ENCODE measurements at regions not wholly inside any gene's neighbourhood (a gene's known extent, or its start where the extent isn't known, plus 50 kb on each side); places are given as distances from the start of the nearest gene placed in this dataset.

GRCh38 chr5:96081276-96081858 is 119.7 kb upstream of the ELL2 start:
- TF ChIP-seq REST (IDR thresholded peaks at IDR 0.05; ENCODE audit: insufficient replicate concordance, low read depth) (no peak), SPI1 (IDR thresholded peaks at IDR 0.05; ENCODE audit: borderline replicate concordance, low read depth) (no peak), GABPA (IDR thresholded peaks at IDR 0.05; ENCODE audit: low read depth) (no peak), CTCF (IDR thresholded peaks at IDR 0.05; ENCODE audit: insufficient read depth, low read length) (no peak)
- H3K27me3 ChIP-seq (ENCODE audit: insufficient read depth, poor library complexity, severe bottlenecking), result no peaks in the 10 kb centered on the region
- H3K4me3 ChIP-seq (replicated peaks; ENCODE audit: insufficient read depth, low read length), result no peak overlapping the region
- H3K27ac ChIP-seq (replicated peaks), result no peak overlapping the region
- no peak for DNase-seq (ENCODE audit: low read depth in 1 of 2, low spot score in 1 of 2)

- Histone ChIP-seq H3K27me3 (ENCODE audit: insufficient read depth, poor library complexity, severe bottlenecking) (no peaks in the 10 kb centered on the region), H3K27ac (replicated peaks) (no peak overlapping the region), H3K4me3 (replicated peaks; ENCODE audit: insufficient read depth, low read length) (no peak overlapping the region)
- no peak for DNase-seq (ENCODE audit: low read depth in 1 of 2, low spot score in 1 of 2)
- TF ChIP-seq CTCF (IDR thresholded peaks at IDR 0.05; ENCODE audit: insufficient read depth, low read length) (no peak), POLR2AphosphoS5 (IDR thresholded peaks at IDR 0.05; ENCODE audit: low read depth) (no peak), REST (IDR thresholded peaks at IDR 0.05; ENCODE audit: insufficient replicate concordance, low read depth) (no peak), SPI1 (IDR thresholded peaks at IDR 0.05; ENCODE audit: borderline replicate concordance, low read depth) (no peak), GABPA (IDR thresholded peaks at IDR 0.05; ENCODE audit: low read depth) (no peak)
Measured at GRCh38 chr5:96080557-96080956, 118.9 kb upstream of the ELL2 start.

- TF ChIP-seq SPI1 (IDR thresholded peaks at IDR 0.05; ENCODE audit: borderline replicate concordance, low read depth) (no peak), CTCF (IDR thresholded peaks at IDR 0.05; ENCODE audit: insufficient read depth, low read length) (no peak)
- H3K4me3 ChIP-seq (replicated peaks; ENCODE audit: insufficient read depth, low read length), result no peak overlapping the region
Measured at GRCh38 chr5:96079962-96080361, 118.3 kb upstream of the ELL2 start.

GRCh38 chr5:96079075-96079474 is 117.4 kb upstream of the ELL2 start:
- no peak for TF ChIP-seq REST (IDR thresholded peaks at IDR 0.05; ENCODE audit: insufficient replicate concordance, low read depth)
- no peak for TF ChIP-seq GABPA (IDR thresholded peaks at IDR 0.05; ENCODE audit: low read depth)
- TF ChIP-seq SPI1 (IDR thresholded peaks at IDR 0.05; ENCODE audit: borderline replicate concordance, low read depth), result no peak
- no peak for TF ChIP-seq CTCF (IDR thresholded peaks at IDR 0.05; ENCODE audit: insufficient read depth, low read length)
- no peak for TF ChIP-seq POLR2AphosphoS5 (IDR thresholded peaks at IDR 0.05; ENCODE audit: low read depth)
- Histone ChIP-seq H3K27ac (replicated peaks) (no peak overlapping the region), H3K27me3 (ENCODE audit: insufficient read depth, poor library complexity, severe bottlenecking) (no peaks in the 10 kb centered on the region), H3K4me3 (replicated peaks; ENCODE audit: insufficient read depth, low read length) (no peak overlapping the region)
- no peak for DNase-seq (ENCODE audit: low read depth in 1 of 2, low spot score in 1 of 2)

More at GRCh38 chr5:96079962-96080361, 118.3 kb upstream of the ELL2 start:
- no peak for DNase-seq (ENCODE audit: low read depth in 1 of 2, low spot score in 1 of 2)
- no peak overlapping the region for H3K27ac ChIP-seq (replicated peaks)
- no peaks in the 10 kb centered on the region for H3K27me3 ChIP-seq (ENCODE audit: insufficient read depth, poor library complexity, severe bottlenecking)
